Neural cell (in vitro differentiated cells): ENCODE measurements at regions not wholly inside any gene's neighbourhood (a gene's known extent, or its start where the extent isn't known, plus 50 kb on each side); places are given as distances from the start of the nearest gene placed in this dataset.

Source experiments
- H2AFZ ChIP-seq: fragments of 200-600, 300-800 bp; sonication (generic), shearing (Covaris generic); 2 replicates; pipeline ENCODE4 v1.6.0; 2014; ENCODE audit warnings: low read depth, mild to moderate bottlenecking, antibody characterized with exemption, low read length, moderate library complexity
- H3F3A ChIP-seq: fragments of 200-600 bp; shearing (Covaris generic); 2 replicates; pipeline ENCODE4 v1.6.1; 2016; ENCODE audit warnings: mild to moderate bottlenecking, moderate library complexity, mixed read lengths, antibody characterized with exemption, low read length; ENCODE audit not compliant: insufficient read depth, poor library complexity, severe bottlenecking
- H3K27ac ChIP-seq: fragments of 200-600, 300-800 bp; sonication (generic), shearing (Covaris generic); 2 replicates; pipeline ENCODE4 v1.5.1; 2014; ENCODE audit warnings: mild to moderate bottlenecking, low read length, moderate library complexity
- H3K27me3 ChIP-seq: fragments of 300-800, 200-600 bp; sonication (generic), shearing (Covaris generic); 2 replicates; pipeline ENCODE4 v1.6.0; 2014; ENCODE audit warnings: mild to moderate bottlenecking, low read depth, low read length, moderate library complexity; ENCODE audit not compliant: insufficient read depth
- H3K36me3 ChIP-seq: fragments of 300-800, 200-600 bp; sonication (generic), shearing (Covaris generic); 2 replicates; pipeline ENCODE4 v1.5.1; 2014; ENCODE audit warnings: mild to moderate bottlenecking, antibody characterized with exemption, low read length, moderate library complexity; ENCODE audit not compliant: insufficient read depth
- H3K4me2 ChIP-seq: fragments of 300-800, 200-600 bp; sonication (generic), shearing (Covaris generic); 2 replicates; pipeline ENCODE4 v1.6.0; 2014; ENCODE audit warnings: mild to moderate bottlenecking, low read length
- H3K4me3 ChIP-seq: fragments of 300-800, 200-600 bp; sonication (generic), shearing (Covaris generic); 2 replicates; pipeline ENCODE4 v1.5.1; 2014; ENCODE audit warnings: mild to moderate bottlenecking, low read length, moderate library complexity
- H3K79me2 ChIP-seq: fragments of 200-600 bp; shearing (Covaris generic); replicated peaks from 2 replicates; pipeline ENCODE4 v1.6.0; 2014; ENCODE audit warnings: mild to moderate bottlenecking, low read length, moderate library complexity; ENCODE audit not compliant: insufficient read depth
- H3K9ac ChIP-seq: fragments of 300-800, 200-600 bp; sonication (generic), shearing (Covaris generic); 2 replicates; pipeline ENCODE4 v1.6.1; 2016; ENCODE audit warnings: mild to moderate bottlenecking, low read length, mixed read lengths
- H3K9me2 ChIP-seq: fragments of 200-600 bp; shearing (Covaris generic); 2 replicates; pipeline ENCODE4 v1.6.1; 2016; ENCODE audit warnings: mild to moderate bottlenecking, low read length, mixed read lengths; ENCODE audit not compliant: insufficient read depth
- H3K9me3 ChIP-seq: fragments of 200-600, 300-800 bp; sonication (generic), shearing (Covaris generic); 2 replicates; pipeline ENCODE4 v1.6.1; 2016; ENCODE audit warnings: mild to moderate bottlenecking, mixed run types, low read length, moderate library complexity, mixed read lengths
- H4K20me1 ChIP-seq: fragments of 200-600 bp; shearing (Covaris generic); 2 replicates; pipeline ENCODE4 v1.6.1; 2016; ENCODE audit warnings: mild to moderate bottlenecking, mixed run types; ENCODE audit not compliant: insufficient read depth
- CTCF ChIP-seq: fragments of 450-650 bp; IDR thresholded peaks from 2 replicates; pipeline ENCODE4 v1.5.1; 2014; ENCODE audit warnings: antibody characterized with exemption, mild to moderate bottlenecking, moderate library complexity; ENCODE audit not compliant: poor library complexity, severe bottlenecking
- EP300 ChIP-seq: fragments of 450-650 bp; conservative IDR thresholded peaks from 2 replicates; pipeline ENCODE4 v1.6.1; 2014; ENCODE audit warnings: antibody characterized with exemption, mild to moderate bottlenecking, moderate library complexity; ENCODE audit not compliant: poor library complexity, severe bottlenecking
- EZH2 ChIP-seq: fragments of 200-600, 300-800 bp; shearing (Covaris generic), sonication (generic); IDR thresholded peaks from 2 replicates; pipeline ENCODE4 v1.6.1; 2014; ENCODE audit warnings: antibody characterized with exemption, low read length, borderline replicate concordance, mild to moderate bottlenecking; ENCODE audit not compliant: insufficient read depth, poor library complexity, severe bottlenecking
- MXI1 ChIP-seq: fragments of 450-650 bp; conservative IDR thresholded peaks from 2 replicates; pipeline ENCODE4 v1.6.1; 2014; ENCODE audit warnings: antibody characterized with exemption, mild to moderate bottlenecking; ENCODE audit not compliant: poor library complexity, severe bottlenecking
- POLR2AphosphoS5 ChIP-seq: IDR thresholded peaks from 2 replicates; pipeline ENCODE4 v1.6.1; 2012
- RAD21 ChIP-seq: fragments of 450-650 bp; conservative IDR thresholded peaks from 2 replicates; pipeline ENCODE4 v1.6.1; 2014; ENCODE audit warnings: antibody characterized with exemption, mild to moderate bottlenecking, moderate library complexity
- REST ChIP-seq: IDR thresholded peaks from 2 replicates; pipeline ENCODE4 v1.6.1; 2012; ENCODE audit warnings: borderline replicate concordance
- SMC3 ChIP-seq: fragments of 450-650 bp; conservative IDR thresholded peaks from 2 replicates; pipeline ENCODE4 v1.6.1; 2014; ENCODE audit warnings: antibody characterized with exemption, mild to moderate bottlenecking, moderate library complexity; ENCODE audit not compliant: poor library complexity
- TAF1 ChIP-seq: IDR thresholded peaks from 2 replicates; pipeline ENCODE4 v1.6.1; 2012; ENCODE audit warnings: low read depth

- no peak overlapping the region for H2AFZ ChIP-seq
Measured at GRCh38 chr6:14051355-14051754, 66.2 kb upstream of the CD83 start.

GRCh38 chr6:14053811-14054210 lies 63.8 kb upstream of the CD83 start:
- Histone ChIP-seq H3K4me3 (no peak overlapping the region), H3K9ac (no peak overlapping the region), H2AFZ (no peak overlapping the region), H3F3A (no peaks in the 10 kb centered on the region), H3K36me3 (no peaks in the 10 kb centered on the region), H3K9me2 (no peaks in the 10 kb centered on the region), H3K4me2 (no peak overlapping the region), H4K20me1 (no peaks in the 10 kb centered on the region), H3K27ac (no peak overlapping the region), H3K79me2 (no peaks in the 10 kb centered on the region), H3K27me3 (no peaks in the 10 kb centered on the region), H3K9me3 (no peaks in the 10 kb centered on the region)
- no peak for TF ChIP-seq CTCF
- no peak for TF ChIP-seq RAD21
- TF ChIP-seq EP300, result no peak
- no peak for TF ChIP-seq REST
- no peak for TF ChIP-seq MXI1

More at GRCh38 chr6:14051355-14051754, 66.2 kb upstream of the CD83 start:
- Histone ChIP-seq H3K27ac (no peak overlapping the region), H3K4me3 (no peak overlapping the region), H3K4me2 (no peak overlapping the region), H3K27me3 (no peaks in the 10 kb centered on the region), H3K36me3 (no peaks in the 10 kb centered on the region), H3K79me2 (no peaks in the 10 kb centered on the region), H4K20me1 (no peaks in the 10 kb centered on the region), H3K9ac (no peak overlapping the region), H3K9me3 (no peaks in the 10 kb centered on the region), H3F3A (no peaks in the 10 kb centered on the region), H3K9me2 (no peaks in the 10 kb centered on the region)
- TF ChIP-seq SMC3 (no peak), TAF1 (no peak), MXI1 (no peak), EP300 (no peak), RAD21 (no peak)

GRCh38 chr6:14055541-14055940 lies 62.0 kb upstream of the CD83 start:
- H3K27me3 ChIP-seq, result no peaks in the 10 kb centered on the region
- no peaks in the 10 kb centered on the region for H3F3A ChIP-seq
- no peak overlapping the region for H3K4me3 ChIP-seq
- no peaks in the 10 kb centered on the region for H4K20me1 ChIP-seq
- TF ChIP-seq EZH2 (no peak), POLR2AphosphoS5 (no peak), RAD21 (no peak), EP300 (no peak), CTCF (no peak), MXI1 (no peak), REST (no peak), SMC3 (no peak), TAF1 (no peak)
- H3K9ac ChIP-seq, result no peak overlapping the region
- H3K27ac ChIP-seq, result no peak overlapping the region
- H3K9me3 ChIP-seq, result no peaks in the 10 kb centered on the region
- H3K79me2 ChIP-seq, result no peaks in the 10 kb centered on the region
- no peaks in the 10 kb centered on the region for H3K9me2 ChIP-seq
- no peaks in the 10 kb centered on the region for H3K36me3 ChIP-seq
- no peak overlapping the region for H3K4me2 ChIP-seq
- H2AFZ ChIP-seq, result no peak overlapping the region
